ENCODE measurements at regions not wholly inside any gene's neighbourhood (a gene's known extent, or its start where the extent isn't known, plus 50 kb on each side); places are given as distances from the start of the nearest gene placed in this dataset.
"Not testable (repeated sequence)": the region's sequence is repeated elsewhere in the genome, so short reads cannot be mapped to it uniquely, and the experiment has no call there.

DNA sequence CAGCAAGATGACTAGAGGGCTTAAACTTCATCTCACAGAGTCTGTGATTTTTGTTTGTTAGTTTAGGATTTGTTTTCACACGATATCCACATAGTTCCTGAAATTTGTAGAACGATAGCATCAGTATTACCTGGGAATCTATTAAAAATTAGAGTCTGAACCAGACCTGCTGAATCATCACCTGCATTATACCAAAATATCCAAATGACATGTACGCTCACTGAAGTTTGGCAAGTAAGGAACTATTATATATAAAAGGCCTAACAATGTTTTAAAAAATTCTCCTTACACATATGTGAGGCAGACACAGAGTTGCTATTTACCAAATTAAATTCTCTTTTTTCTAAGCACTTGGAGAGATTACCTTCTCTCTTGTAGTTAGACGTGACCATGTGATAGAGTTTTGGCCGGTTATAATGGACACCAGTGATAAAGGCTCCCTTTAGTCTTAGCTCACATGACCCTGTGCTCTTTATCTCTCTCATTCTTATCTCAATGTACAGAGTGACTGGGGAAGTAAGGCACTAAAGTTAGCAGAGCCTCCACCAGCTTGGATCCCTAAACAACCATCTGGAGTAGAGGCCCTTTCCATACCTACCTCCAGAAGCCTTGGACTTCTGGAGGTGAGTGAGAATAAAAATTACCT is 363.1 kb downstream of the DSC3 start:
- Histone ChIP-seq H3K27me3 (ENCODE audit: control insufficient read depth, low read length) (no peaks in the 10 kb centered on the region), H4K20me1 (ENCODE audit: control insufficient read depth, insufficient read depth, low read depth, low read length) (no peaks in the 10 kb centered on the region), H3K36me3 (ENCODE audit: control insufficient read depth, low read length) (no peaks in the 10 kb centered on the region), H3F3A (ENCODE audit: control insufficient read depth, insufficient read depth) (no peaks in the 10 kb centered on the region), H3K9me2 (replicated peaks; ENCODE audit: control insufficient read depth, low read length) (no peaks in the 10 kb centered on the region), H3K4me2 (ENCODE audit: low read length) (no peak overlapping the region), H3K9me3 (ENCODE audit: control insufficient read depth, insufficient read depth, low read length) (no peaks in the 10 kb centered on the region), H3K4me1 (ENCODE audit: control insufficient read depth, low read length) (no peaks in the 10 kb centered on the region), H3K79me2 (ENCODE audit: control insufficient read depth, low read length) (no peaks in the 10 kb centered on the region), H3K27ac (ENCODE audit: low read depth, low read length) (no peak overlapping the region), H3K4me3 (ENCODE audit: low read length) (no peak overlapping the region)
- TF ChIP-seq EZH2phosphoT487 (IDR thresholded peaks at IDR 0.05; ENCODE audit: borderline replicate concordance, low read length), result no peak
- TF ChIP-seq, protein P1, sequence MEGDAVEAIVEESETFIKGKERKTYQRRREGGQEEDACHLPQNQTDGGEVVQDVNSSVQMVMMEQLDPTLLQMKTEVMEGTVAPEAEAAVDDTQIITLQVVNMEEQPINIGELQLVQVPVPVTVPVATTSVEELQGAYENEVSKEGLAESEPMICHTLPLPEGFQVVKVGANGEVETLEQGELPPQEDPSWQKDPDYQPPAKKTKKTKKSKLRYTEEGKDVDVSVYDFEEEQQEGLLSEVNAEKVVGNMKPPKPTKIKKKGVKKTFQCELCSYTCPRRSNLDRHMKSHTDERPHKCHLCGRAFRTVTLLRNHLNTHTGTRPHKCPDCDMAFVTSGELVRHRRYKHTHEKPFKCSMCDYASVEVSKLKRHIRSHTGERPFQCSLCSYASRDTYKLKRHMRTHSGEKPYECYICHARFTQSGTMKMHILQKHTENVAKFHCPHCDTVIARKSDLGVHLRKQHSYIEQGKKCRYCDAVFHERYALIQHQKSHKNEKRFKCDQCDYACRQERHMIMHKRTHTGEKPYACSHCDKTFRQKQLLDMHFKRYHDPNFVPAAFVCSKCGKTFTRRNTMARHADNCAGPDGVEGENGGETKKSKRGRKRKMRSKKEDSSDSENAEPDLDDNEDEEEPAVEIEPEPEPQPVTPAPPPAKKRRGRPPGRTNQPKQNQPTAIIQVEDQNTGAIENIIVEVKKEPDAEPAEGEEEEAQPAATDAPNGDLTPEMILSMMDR (IDR thresholded peaks at IDR 0.05; ENCODE audit: low read depth, low read length, poor library complexity, severe bottlenecking), result no peak

DNA sequence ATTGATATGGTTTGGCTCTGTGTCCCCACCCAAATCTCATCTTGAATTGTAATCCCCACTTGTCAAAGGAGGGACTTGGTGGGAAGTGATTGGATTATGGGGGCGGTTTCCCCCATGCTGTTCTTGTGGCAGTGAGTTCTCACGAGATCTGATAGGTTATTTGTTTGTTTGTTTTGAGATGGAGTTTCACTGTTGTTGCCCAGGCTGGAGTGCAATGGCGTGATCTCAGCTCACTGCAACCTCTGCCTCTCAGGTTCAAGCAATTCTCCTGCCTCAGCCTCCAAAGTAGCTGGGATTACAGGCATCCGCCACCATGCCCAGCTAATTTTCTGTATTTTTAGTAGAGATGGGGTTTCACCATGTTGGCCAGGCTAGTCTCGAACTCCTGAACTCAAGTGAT is 364.7 kb downstream of the DSC3 start:
- not testable (repeated sequence) for H3F3A ChIP-seq (ENCODE audit: control insufficient read depth, insufficient read depth); H3K9me3 ChIP-seq (ENCODE audit: control insufficient read depth, insufficient read depth, low read length); H3K36me3 ChIP-seq (ENCODE audit: control insufficient read depth, low read length); H3K79me2 ChIP-seq (ENCODE audit: control insufficient read depth, low read length); H3K9me2 ChIP-seq (replicated peaks; ENCODE audit: control insufficient read depth, low read length); H3K4me3 ChIP-seq (ENCODE audit: low read length); H3K4me1 ChIP-seq (ENCODE audit: control insufficient read depth, low read length); H3K27ac ChIP-seq (ENCODE audit: low read depth, low read length); H3K27me3 ChIP-seq (ENCODE audit: control insufficient read depth, low read length); H3K4me2 ChIP-seq (ENCODE audit: low read length); H4K20me1 ChIP-seq (ENCODE audit: control insufficient read depth, insufficient read depth, low read depth, low read length)

DNA sequence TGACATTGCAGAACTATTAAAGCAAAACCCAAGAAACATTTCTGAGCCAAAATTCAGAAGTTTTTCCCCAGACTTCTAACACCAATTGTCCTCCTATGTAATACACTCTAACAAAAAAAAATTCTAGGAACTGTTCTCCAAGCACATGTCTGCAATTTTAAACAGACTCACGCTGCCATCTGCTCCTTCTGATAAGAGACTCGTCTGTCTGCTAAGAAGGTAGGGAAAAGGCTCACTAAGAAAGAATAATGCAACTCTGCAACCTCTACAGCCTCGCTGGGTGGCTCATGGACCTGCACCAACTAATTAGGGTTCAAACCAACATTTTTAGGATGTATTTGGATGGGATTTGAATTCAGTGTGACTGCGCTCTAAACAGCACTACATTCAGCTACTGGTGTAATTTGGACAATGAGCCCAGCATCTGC is 366.5 kb downstream of the DSC3 start:
- H3K9me3 ChIP-seq (ENCODE audit: control insufficient read depth, insufficient read depth, low read length), result no peaks in the 10 kb centered on the region
- no peaks in the 10 kb centered on the region for H3K36me3 ChIP-seq (ENCODE audit: control insufficient read depth, low read length)
- no peaks in the 10 kb centered on the region for H3F3A ChIP-seq (ENCODE audit: control insufficient read depth, insufficient read depth)
- no peaks in the 10 kb centered on the region for H4K20me1 ChIP-seq (ENCODE audit: control insufficient read depth, insufficient read depth, low read depth, low read length)
- no peak overlapping the region for H3K27ac ChIP-seq (ENCODE audit: low read depth, low read length)
- H3K9me2 ChIP-seq (replicated peaks; ENCODE audit: control insufficient read depth, low read length), result no peaks in the 10 kb centered on the region
- H3K4me2 ChIP-seq (ENCODE audit: low read length), result no peak overlapping the region
- no peaks in the 10 kb centered on the region for H3K79me2 ChIP-seq (ENCODE audit: control insufficient read depth, low read length)
- no peak overlapping the region for H3K4me3 ChIP-seq (ENCODE audit: low read length)
- TF ChIP-seq, protein P1 (IDR thresholded peaks at IDR 0.05; ENCODE audit: low read depth, low read length, poor library complexity, severe bottlenecking), result no peak
- TF ChIP-seq EZH2phosphoT487 (IDR thresholded peaks at IDR 0.05; ENCODE audit: borderline replicate concordance, low read length), result no peak
- H3K27me3 ChIP-seq (ENCODE audit: control insufficient read depth, low read length), result no peaks in the 10 kb centered on the region
- H3K4me1 ChIP-seq (ENCODE audit: control insufficient read depth, low read length), result no peaks in the 10 kb centered on the region

DNA sequence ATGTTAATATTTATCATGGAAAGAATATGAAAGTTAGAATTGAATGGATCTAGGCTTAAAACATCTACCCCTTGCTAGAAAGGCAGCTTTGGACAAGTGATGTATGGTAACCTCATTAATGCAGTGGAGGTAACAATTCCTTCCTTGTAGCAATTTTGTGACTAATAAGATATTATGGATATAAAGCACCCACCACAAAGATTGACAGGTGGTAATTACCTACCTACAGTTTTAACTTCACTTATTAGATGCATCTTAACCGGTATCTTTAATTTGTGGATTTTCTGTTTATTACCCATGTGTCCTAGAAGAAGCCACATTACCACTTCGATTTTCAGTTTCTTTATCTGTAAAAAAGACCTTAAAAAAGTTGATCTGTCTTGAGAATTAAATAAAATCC is 367.0 kb downstream of the DSC3 start:
- Histone ChIP-seq H3K36me3 (ENCODE audit: control insufficient read depth, low read length) (no peaks in the 10 kb centered on the region), H3F3A (ENCODE audit: control insufficient read depth, insufficient read depth) (no peaks in the 10 kb centered on the region), H3K9me3 (ENCODE audit: control insufficient read depth, insufficient read depth, low read length) (no peaks in the 10 kb centered on the region), H4K20me1 (ENCODE audit: control insufficient read depth, insufficient read depth, low read depth, low read length) (no peaks in the 10 kb centered on the region), H3K27ac (ENCODE audit: low read depth, low read length) (no peak overlapping the region), H3K4me2 (ENCODE audit: low read length) (no peak overlapping the region), H3K79me2 (ENCODE audit: control insufficient read depth, low read length) (no peaks in the 10 kb centered on the region), H3K27me3 (ENCODE audit: control insufficient read depth, low read length) (no peaks in the 10 kb centered on the region), H3K4me1 (ENCODE audit: control insufficient read depth, low read length) (no peaks in the 10 kb centered on the region), H3K4me3 (ENCODE audit: low read length) (no peak overlapping the region), H3K9me2 (replicated peaks; ENCODE audit: control insufficient read depth, low read length) (no peaks in the 10 kb centered on the region)
- TF ChIP-seq EZH2phosphoT487 (IDR thresholded peaks at IDR 0.05; ENCODE audit: borderline replicate concordance, low read length), result no peak
- TF ChIP-seq, protein P1 (IDR thresholded peaks at IDR 0.05; ENCODE audit: low read depth, low read length, poor library complexity, severe bottlenecking), result no peak

Measured in DOHH2 (cell line).